Muscle of leg (tissue), 3 donors: ENCODE measurements at regions not wholly inside any gene's neighbourhood (a gene's known extent, or its start where the extent isn't known, plus 50 kb on each side); places are given as distances from the start of the nearest gene placed in this dataset.

Experiments used
- DNase-seq: peaks from one replicate; pipeline ENCODE4 v3.0.0; 2013
- H3K27ac ChIP-seq: one replicate; pipeline ENCODE4 v1.5.1; 2013; ENCODE audit warnings: mild to moderate bottlenecking, low read length, control low read depth
- H3K27me3 ChIP-seq: one replicate; pipeline ENCODE4 v1.6.1; 2013; ENCODE audit warnings: low read length; ENCODE audit not compliant: control insufficient read depth, insufficient read depth
- H3K36me3 ChIP-seq: one replicate; pipeline ENCODE4 v1.6.1; 2013; ENCODE audit warnings: low read length; ENCODE audit not compliant: control insufficient read depth, insufficient read depth
- H3K4me1 ChIP-seq: one replicate; pipeline ENCODE4 v1.6.1; 2013; ENCODE audit warnings: low read length; ENCODE audit not compliant: control insufficient read depth, insufficient read depth
- H3K4me3 ChIP-seq: one replicate; pipeline ENCODE4 v1.5.1; 2013; ENCODE audit warnings: low read length, control low read depth
- H3K9me3 ChIP-seq: replicated peaks from 2 replicates; pipeline ENCODE4 v1.6.1; 2013; ENCODE audit warnings: low read depth, low read length; ENCODE audit not compliant: control insufficient read depth
- WGBS: methylation state at CpG from one replicate; pipeline ENCODE4 v1.1.5; 2013; ENCODE audit warnings: missing lambda C conversion rate; ENCODE audit not compliant: insufficient coverage; 5-methylcytosine and 5-hydroxymethylcytosine counted together

GRCh38 chr6:166106076-166106686 is 61.5 kb downstream of the TBXT start:
- Histone ChIP-seq H3K4me3 (no peak overlapping the region), H3K9me3 (peaks cover 9% of the 10 kb centered on the region), H3K36me3 (no peaks in the 10 kb centered on the region), H3K27ac (no peak overlapping the region), H3K27me3 (peaks cover 8% of the 10 kb centered on the region), H3K4me1 (no peaks in the 10 kb centered on the region)
- peak; percentile 75 for DNase-seq
- WGBS: 0% methylated on average over 7 of the region's 11 CpGs

GRCh38 chr6:166105341-166106075 is 62.1 kb downstream of the TBXT start:
- no peak for DNase-seq
- 63% methylated on average over 6 of the region's 10 CpGs for WGBS
- Histone ChIP-seq H3K9me3 (peaks cover 9% of the 10 kb centered on the region), H3K4me1 (no peaks in the 10 kb centered on the region), H3K36me3 (no peaks in the 10 kb centered on the region), H3K4me3 (no peak overlapping the region), H3K27me3 (peaks cover 8% of the 10 kb centered on the region), H3K27ac (no peak overlapping the region)

DNA sequence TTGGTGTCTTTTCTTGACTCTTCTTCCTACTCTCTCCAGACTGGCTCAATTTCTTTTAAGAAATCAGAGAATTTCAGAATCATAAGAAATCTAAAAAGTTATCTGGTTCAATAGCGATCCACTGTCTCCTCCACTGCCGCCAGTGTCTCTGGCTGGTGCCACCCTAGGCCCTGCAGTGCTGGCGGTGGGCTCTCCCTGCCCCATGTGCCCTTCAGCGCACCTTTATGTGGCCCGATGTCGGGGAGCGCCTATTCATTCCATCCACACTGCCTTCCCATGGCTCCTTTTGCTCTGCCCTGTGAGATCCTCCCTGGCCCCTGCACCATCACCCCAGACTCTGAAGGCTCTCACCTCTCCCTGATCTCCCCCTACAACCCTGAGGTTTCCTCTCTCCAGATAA is 62.8 kb downstream of the TBXT start:
- peaks cover 9% of the 10 kb centered on the region for H3K9me3 ChIP-seq
- H3K36me3 ChIP-seq: no peaks in the 10 kb centered on the region
- 93% methylated on average over 7 of the region's 7 CpGs for WGBS

GRCh38 chr6:166104107-166104506 is 63.5 kb downstream of the TBXT start:
- Histone ChIP-seq H3K36me3 (no peaks in the 10 kb centered on the region), H3K27me3 (peaks cover 8% of the 10 kb centered on the region), H3K4me3 (no peak overlapping the region), H3K9me3 (peaks cover 9% of the 10 kb centered on the region), H3K27ac (no peak overlapping the region), H3K4me1 (no peaks in the 10 kb centered on the region)
- 15% methylated on average over 4 of the region's 4 CpGs for WGBS
- DNase-seq: peak; percentile 59

More for the DNA sequence above, 62.8 kb downstream of the TBXT start:
- H3K4me3 ChIP-seq: no peak overlapping the region
- H3K4me1 ChIP-seq: no peaks in the 10 kb centered on the region
- H3K27ac ChIP-seq: no peak overlapping the region
- peaks cover 8% of the 10 kb centered on the region for H3K27me3 ChIP-seq
- no peak for DNase-seq

GRCh38 chr6:166101819-166102419 is 65.7 kb downstream of the TBXT start:
- Histone ChIP-seq H3K27me3 (peaks cover 8% of the 10 kb centered on the region), H3K4me3 (no peak overlapping the region), H3K9me3 (peaks cover 9% of the 10 kb centered on the region), H3K27ac (no peak overlapping the region), H3K36me3 (no peaks in the 10 kb centered on the region), H3K4me1 (no peaks in the 10 kb centered on the region)
- no peak for DNase-seq

GRCh38 chr6:166097914-166098522 is 69.6 kb downstream of the TBXT start:
- no peaks in the 10 kb centered on the region for H3K4me1 ChIP-seq
- peaks cover 9% of the 10 kb centered on the region for H3K9me3 ChIP-seq
- 83% methylated on average over 6 of the region's 19 CpGs for WGBS
- DNase-seq: peak; percentile 82
- no peaks in the 10 kb centered on the region for H3K36me3 ChIP-seq
- H3K4me3 ChIP-seq: peak overlapping the region; percentile 3
- H3K27me3 ChIP-seq: peaks cover 5% of the 10 kb centered on the region
- H3K27ac ChIP-seq: no peak overlapping the region

DNA sequence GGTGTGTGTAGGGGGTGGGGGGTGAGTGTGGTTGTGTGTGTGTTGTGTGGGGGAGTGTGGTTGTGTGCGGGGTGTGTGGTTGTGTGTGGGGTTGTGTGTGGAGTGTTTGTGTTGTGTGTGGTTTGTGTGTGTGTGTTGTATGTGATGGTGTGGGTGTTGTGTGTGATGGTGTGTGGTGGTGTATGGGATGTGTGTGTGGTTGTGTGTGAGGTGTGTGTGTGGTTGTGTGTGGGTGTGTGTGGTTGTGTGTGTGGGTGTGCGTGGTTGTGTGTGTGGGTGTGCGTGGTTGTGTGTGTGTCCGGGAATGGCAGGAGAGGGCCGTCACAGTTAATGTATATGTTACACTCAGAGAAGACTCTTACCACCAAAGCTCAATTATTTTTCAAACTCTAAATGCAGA is 79.8 kb downstream of the TBXT start:
- Histone ChIP-seq H3K4me3 (no peak overlapping the region), H3K27me3 (peaks cover 2% of the 10 kb centered on the region), H3K27ac (no peak overlapping the region), H3K9me3 (no peaks in the 10 kb centered on the region), H3K36me3 (no peaks in the 10 kb centered on the region), H3K4me1 (no peaks in the 10 kb centered on the region)
- DNase-seq: no peak
- 100% methylated on average over 1 of the region's 5 CpGs for WGBS

- H3K27ac ChIP-seq: no peak overlapping the region
- H3K36me3 ChIP-seq: no peaks in the 10 kb centered on the region
- no peaks in the 10 kb centered on the region for H3K9me3 ChIP-seq
- peaks cover 2% of the 10 kb centered on the region for H3K27me3 ChIP-seq
- H3K4me3 ChIP-seq: no peak overlapping the region
- WGBS: 100% methylated on average over 1 of the region's 7 CpGs
- no peaks in the 10 kb centered on the region for H3K4me1 ChIP-seq
- DNase-seq: no peak
Measured at GRCh38 chr6:166087246-166087645, 80.4 kb downstream of the TBXT start.

DNA sequence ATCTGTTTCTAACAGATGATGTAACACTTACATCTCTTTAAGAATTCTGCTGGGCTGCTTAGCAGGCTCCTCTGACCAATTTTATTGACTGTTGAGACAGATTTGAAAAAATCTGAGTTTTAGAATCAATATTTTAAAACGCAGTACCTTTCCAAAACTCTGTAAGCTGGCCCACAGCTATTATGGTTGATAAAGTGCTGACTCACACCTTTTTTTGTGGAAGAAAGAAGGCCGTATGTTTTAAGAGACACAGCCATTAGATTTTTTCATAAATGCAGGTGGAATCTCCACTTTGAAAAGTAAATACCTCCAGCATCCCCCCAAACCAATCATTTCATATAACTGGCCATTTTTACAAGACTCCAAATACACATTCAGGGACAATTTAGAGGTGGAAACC is 82.2 kb downstream of the TBXT start:
- no peaks in the 10 kb centered on the region for H3K36me3 ChIP-seq
- no peaks in the 10 kb centered on the region for H3K4me1 ChIP-seq
- no peak for DNase-seq
- peaks cover 2% of the 10 kb centered on the region for H3K27me3 ChIP-seq
- no peak overlapping the region for H3K27ac ChIP-seq
- no peaks in the 10 kb centered on the region for H3K9me3 ChIP-seq
- no peak overlapping the region for H3K4me3 ChIP-seq
- no CpG with 5 or more reads among the region's 2 CpGs for whole genome bisulfite sequencing

GRCh38 chr6:166084951-166085350 is 82.7 kb downstream of the TBXT start:
- H3K4me3 ChIP-seq: no peak overlapping the region
- peaks cover 2% of the 10 kb centered on the region for H3K27me3 ChIP-seq
- no peak overlapping the region for H3K27ac ChIP-seq
- WGBS: no CpG with 5 or more reads among the region's 2 CpGs
- H3K9me3 ChIP-seq: no peaks in the 10 kb centered on the region
- no peaks in the 10 kb centered on the region for H3K4me1 ChIP-seq
- DNase-seq: no peak
- no peaks in the 10 kb centered on the region for H3K36me3 ChIP-seq
